ENCODE measurements at regions not wholly inside any gene's neighbourhood (a gene's known extent, or its start where the extent isn't known, plus 50 kb on each side); places are given as distances from the start of the nearest gene placed in this dataset.

DNA sequence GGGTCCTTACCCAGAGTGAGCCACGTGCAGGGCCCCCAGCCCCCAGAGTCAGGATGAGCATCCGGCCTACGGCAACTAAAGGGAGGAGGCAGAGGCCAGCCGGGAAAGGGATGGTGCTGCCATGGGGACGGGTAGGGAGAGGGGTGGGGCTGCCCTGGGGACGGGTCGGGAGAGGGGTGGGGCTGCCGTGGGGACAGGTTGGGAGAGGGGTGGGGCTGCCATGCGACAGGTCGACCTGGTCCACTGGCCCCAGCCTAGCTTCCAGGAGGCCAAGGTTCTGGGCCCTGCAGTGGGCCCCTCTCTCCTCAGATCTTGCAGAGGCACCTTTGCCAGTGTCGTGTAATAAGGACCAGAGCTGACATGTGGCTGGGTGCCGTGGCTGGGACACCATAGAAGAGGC lies 187.7 kb downstream of the BRD1 start:
- DNase-seq (ENCODE audit: insufficient read length, low spot score) (no peak), FAIRE-seq (no peak)
- no peak for TF ChIP-seq PAX5 (IDR thresholded peaks at IDR 0.05; ENCODE audit: insufficient read depth, low read length, severe bottlenecking)
- no peak for TF ChIP-seq TAF1 (IDR thresholded peaks at IDR 0.05; ENCODE audit: low read depth, low read length)
- TF ChIP-seq POLR2A (IDR thresholded peaks at IDR 0.05; ENCODE audit: low read depth, low read length), result no peak
- TF ChIP-seq SPI1 (IDR thresholded peaks at IDR 0.05; ENCODE audit: low read depth, low read length), result no peak
- TF ChIP-seq POU2F2 (IDR thresholded peaks at IDR 0.05; ENCODE audit: low read depth, low read length), result no peak
- no peak for TF ChIP-seq POLR2AphosphoS5 (IDR thresholded peaks at IDR 0.05; ENCODE audit: low read depth, low read length)

DNA sequence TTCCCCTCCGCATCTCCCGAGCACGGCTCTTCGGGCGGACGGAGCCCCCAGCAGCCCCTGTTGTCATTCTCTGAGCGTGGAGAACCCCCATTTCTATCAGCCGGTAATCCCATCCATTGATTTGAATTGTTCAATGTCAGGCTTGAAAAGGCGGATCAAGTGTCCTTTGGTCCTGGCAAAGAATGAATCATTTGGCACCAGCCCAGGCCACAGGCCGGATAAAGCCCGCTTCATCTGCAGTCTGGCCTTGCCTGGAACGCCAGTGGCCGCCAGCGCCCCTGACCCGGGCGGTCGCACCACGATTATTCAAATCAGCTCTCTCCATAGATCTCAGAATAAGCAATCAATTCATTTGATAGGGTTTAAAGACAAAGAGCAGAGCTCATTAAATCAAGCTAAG lies 188.9 kb downstream of the BRD1 start:
- no peak for TF ChIP-seq SPI1 (IDR thresholded peaks at IDR 0.05; ENCODE audit: low read depth, low read length)
- TF ChIP-seq POLR2AphosphoS5 (IDR thresholded peaks at IDR 0.05; ENCODE audit: low read depth, low read length), result no peak
- TF ChIP-seq POLR2A (IDR thresholded peaks at IDR 0.05; ENCODE audit: low read depth, low read length), result no peak
- no peak for TF ChIP-seq PAX5 (IDR thresholded peaks at IDR 0.05; ENCODE audit: insufficient read depth, low read length, severe bottlenecking)
- no peak for TF ChIP-seq TAF1 (IDR thresholded peaks at IDR 0.05; ENCODE audit: low read depth, low read length)
- TF ChIP-seq POU2F2 (IDR thresholded peaks at IDR 0.05; ENCODE audit: low read depth, low read length), result no peak
- DNase-seq (ENCODE audit: insufficient read length, low spot score) (no peak), FAIRE-seq (no peak)

DNA sequence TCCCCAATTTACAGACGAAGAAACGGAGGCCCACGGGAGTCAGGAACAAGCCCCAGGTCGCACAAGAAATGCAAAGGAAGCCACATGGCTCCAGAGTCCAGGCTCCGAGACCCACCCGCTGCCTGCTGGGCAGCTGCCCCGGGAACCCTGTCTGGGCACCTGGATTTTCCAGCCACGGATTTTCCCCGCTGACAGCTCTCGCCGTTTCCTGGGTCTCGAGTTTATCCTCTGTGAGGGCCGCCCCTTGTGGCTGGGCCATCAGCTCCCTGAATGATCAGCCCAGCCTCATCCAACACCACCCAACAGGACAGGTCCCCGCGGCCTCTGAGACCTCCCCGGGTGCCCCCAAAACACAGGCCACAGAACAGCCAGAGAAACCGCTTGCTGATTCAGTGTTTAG lies 189.7 kb downstream of the BRD1 start:
- DNase-seq (ENCODE audit: insufficient read length, low spot score) (no peak), FAIRE-seq (no peak)
- TF ChIP-seq PAX5 (IDR thresholded peaks at IDR 0.05; ENCODE audit: insufficient read depth, low read length, severe bottlenecking), result no peak
- TF ChIP-seq POU2F2 (IDR thresholded peaks at IDR 0.05; ENCODE audit: low read depth, low read length), result no peak

DNA sequence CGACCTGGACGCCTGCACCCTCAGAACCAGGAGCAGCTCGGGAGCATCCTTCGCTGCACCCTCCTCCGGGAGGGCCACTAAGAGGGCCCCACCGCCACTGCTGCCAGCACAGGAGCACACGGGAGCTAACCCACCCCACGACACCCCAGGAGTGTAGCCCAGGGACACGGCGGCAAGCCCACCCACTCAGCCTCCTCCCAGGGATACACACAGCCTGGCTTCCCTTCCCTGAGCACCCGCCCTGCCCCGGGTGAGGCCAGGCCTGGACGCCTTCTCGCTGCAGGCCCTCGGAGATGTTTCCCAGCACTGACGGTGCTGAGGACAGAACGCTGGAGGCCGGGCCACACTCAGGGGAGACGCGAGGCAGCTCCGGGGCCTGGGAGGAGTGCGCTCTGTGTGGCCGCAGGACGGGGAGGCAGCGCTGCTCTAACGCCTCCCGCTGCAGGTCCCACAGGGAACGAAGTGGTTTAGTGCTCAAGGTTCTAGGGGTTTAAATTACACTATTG lies 190.4 kb downstream of the BRD1 start:
- TF ChIP-seq POLR2AphosphoS5 (IDR thresholded peaks at IDR 0.05; ENCODE audit: low read depth, low read length), result no peak
- FAIRE-seq (no peak), DNase-seq (ENCODE audit: insufficient read length, low spot score) (no peak)

DNA sequence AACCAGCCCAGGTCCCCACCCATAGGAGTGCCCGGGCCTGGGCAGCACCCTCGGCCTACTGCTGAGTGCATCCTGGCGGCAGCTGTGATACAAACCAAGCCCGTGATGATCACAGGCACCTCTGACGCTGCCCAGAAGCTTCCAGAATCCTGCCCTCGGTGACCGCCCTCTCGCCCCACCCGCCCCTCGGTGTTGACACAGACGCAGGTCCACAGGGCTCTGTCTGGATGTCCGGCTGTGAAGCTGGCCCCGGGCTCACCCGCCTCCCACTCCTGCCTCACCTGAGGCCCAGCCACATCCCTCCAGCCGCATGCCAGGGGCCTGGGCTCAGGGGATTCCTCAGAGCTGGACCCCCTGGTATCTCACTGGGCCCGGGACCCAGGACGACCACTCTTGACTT lies 191.0 kb downstream of the BRD1 start:
- TF ChIP-seq POLR2A (IDR thresholded peaks at IDR 0.05; ENCODE audit: low read depth, low read length) (no peak), POU2F2 (IDR thresholded peaks at IDR 0.05; ENCODE audit: low read depth, low read length) (no peak), SPI1 (IDR thresholded peaks at IDR 0.05; ENCODE audit: low read depth, low read length) (no peak), TAF1 (IDR thresholded peaks at IDR 0.05; ENCODE audit: low read depth, low read length) (no peak), PAX5 (IDR thresholded peaks at IDR 0.05; ENCODE audit: insufficient read depth, low read length, severe bottlenecking) (no peak), POLR2AphosphoS5 (IDR thresholded peaks at IDR 0.05; ENCODE audit: low read depth, low read length) (no peak)
- no peak for FAIRE-seq
- DNase-seq (ENCODE audit: insufficient read length, low spot score), result no peak

DNA sequence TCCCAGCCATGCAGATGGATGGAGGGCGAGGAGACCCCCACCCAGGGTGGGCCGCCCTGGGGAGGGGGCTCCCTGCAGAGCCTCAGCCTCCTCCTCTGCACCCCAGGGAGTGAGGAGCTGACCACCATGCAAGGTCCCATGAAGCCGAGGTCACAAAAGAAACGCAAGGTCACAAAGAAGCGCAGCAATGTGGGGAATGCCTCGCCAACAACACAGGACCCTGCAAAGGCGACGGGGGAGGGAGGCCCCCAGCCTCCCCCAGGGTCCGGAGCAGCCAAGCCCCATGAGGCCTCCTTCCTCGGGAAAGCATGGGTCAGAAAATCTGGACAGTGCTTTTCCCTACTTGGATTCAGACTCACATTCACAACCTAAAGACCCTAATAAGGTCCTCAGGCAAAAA lies 191.5 kb downstream of the BRD1 start:
- FAIRE-seq (no peak), DNase-seq (ENCODE audit: insufficient read length, low spot score) (no peak)
- no peak for TF ChIP-seq SPI1 (IDR thresholded peaks at IDR 0.05; ENCODE audit: low read depth, low read length)
- TF ChIP-seq POLR2A (IDR thresholded peaks at IDR 0.05; ENCODE audit: low read depth, low read length), result no peak
- TF ChIP-seq POLR2AphosphoS5 (IDR thresholded peaks at IDR 0.05; ENCODE audit: low read depth, low read length), result no peak
- no peak for TF ChIP-seq POU2F2 (IDR thresholded peaks at IDR 0.05; ENCODE audit: low read depth, low read length)
- no peak for TF ChIP-seq TAF1 (IDR thresholded peaks at IDR 0.05; ENCODE audit: low read depth, low read length)
- no peak for TF ChIP-seq PAX5 (IDR thresholded peaks at IDR 0.05; ENCODE audit: insufficient read depth, low read length, severe bottlenecking)

DNA sequence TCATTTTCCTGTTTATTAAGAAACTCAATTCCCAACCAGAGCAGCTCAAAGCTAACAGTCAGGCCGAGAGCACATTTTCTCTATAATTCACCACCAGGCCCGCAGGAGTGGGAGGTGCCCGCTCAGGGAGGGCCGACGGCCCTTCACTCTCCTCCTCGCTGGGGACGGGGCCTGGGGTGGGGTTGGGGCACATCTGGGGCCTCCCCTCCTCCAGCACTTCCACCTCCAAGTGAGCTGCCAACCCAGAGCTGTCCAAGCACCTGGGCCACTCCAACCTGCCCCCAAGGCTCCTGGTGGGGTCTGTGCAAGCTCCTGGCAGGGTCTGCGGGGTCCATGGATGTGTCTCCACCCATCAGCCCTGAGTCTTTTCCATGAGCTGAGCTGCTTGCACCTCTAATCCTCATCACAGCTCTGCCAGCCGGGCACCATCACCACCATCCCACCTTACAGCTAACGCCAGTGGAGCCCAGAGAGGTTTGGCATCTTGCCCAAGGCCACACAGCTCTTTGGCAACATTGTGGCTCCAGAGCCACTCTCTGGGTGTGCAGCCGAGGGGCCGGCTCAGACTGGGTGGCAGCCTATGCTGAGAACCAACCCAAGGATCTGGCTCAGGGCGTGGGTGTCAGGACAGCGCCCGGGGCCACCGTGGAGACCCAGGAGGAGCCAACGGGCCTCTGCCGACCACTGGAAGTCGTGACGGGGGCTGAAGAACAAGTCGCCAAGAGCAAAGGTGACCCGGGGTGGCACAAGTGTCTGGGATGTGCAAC lies 193.5 kb downstream of the BRD1 start:
- no peak for TF ChIP-seq POLR2AphosphoS5 (IDR thresholded peaks at IDR 0.05; ENCODE audit: low read depth, low read length)
- TF ChIP-seq PAX5 (IDR thresholded peaks at IDR 0.05; ENCODE audit: insufficient read depth, low read length, severe bottlenecking), result no peak
- no peak for TF ChIP-seq TAF1 (IDR thresholded peaks at IDR 0.05; ENCODE audit: low read depth, low read length)
- TF ChIP-seq SPI1 (IDR thresholded peaks at IDR 0.05; ENCODE audit: low read depth, low read length), result no peak
- TF ChIP-seq POLR2A (IDR thresholded peaks at IDR 0.05; ENCODE audit: low read depth, low read length), result no peak
- no peak for TF ChIP-seq POU2F2 (IDR thresholded peaks at IDR 0.05; ENCODE audit: low read depth, low read length)
- no peak for DNase-seq (ENCODE audit: insufficient read length, low spot score)

DNA sequence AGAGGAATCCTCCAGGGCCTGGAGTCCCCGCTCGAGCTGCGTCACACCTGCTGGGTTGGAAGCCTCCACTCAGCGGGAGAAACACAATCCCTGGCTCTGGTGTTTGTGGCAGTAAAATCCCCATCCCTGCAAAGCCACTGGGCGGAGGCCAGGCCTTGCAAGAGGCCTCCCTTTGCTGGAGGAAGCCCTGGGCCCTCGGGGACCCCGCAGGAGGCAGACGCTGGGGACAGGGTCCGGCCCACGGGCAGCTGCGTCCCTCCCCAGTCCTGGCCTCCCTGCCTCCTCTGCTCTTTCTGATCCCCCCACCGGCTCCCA lies 194.7 kb downstream of the BRD1 start:
- no peak for DNase-seq (ENCODE audit: insufficient read length, low spot score)
- TF ChIP-seq POLR2A (IDR thresholded peaks at IDR 0.05; ENCODE audit: low read depth, low read length), result no peak
- FAIRE-seq, result no peak

More for the DNA sequence above, 193.5 kb downstream of the BRD1 start:
- FAIRE-seq, result no peak

DNA sequence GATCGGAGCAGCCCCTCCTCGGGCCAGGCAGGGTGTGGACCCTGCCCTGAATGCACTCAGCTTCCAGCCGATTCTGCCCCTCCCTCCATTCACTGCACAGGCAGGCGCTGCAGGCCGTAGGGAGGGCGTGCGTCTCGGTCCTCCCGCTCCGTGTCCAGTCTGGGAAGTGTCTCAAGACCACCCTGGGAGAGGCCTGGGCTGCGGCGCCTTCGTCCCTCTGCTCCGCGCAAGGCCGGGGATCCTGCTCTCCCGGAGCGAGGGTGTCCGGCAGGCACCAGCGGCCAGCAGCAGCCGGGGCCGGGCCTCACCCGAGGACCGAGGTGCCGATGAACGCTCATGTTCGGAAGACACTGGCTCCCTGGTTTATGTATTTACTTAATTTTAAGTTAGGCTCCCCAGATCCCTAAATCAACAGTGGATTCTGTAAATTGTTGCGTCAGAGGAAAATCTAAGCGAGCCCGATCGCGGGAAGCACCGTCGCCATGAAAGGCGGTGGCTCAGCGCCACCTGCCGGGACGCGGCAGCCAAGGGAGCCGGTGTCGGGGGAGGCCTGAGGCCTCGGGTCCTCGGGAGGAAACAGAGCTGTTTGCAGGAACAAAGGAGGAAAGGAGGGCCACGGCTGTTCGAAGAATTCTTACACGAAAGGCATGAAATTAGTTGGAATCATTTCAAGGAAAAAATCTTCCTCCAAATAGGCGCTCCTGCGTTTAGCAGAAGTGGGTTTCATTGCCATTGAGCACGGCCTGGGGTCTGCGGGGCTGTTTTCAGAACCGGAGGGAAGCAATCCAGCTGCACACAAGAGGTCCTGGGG lies 195.3 kb downstream of the BRD1 start:
- FAIRE-seq (no peak), DNase-seq (ENCODE audit: insufficient read length, low spot score) (no peak)
- TF ChIP-seq POLR2AphosphoS5 (IDR thresholded peaks at IDR 0.05; ENCODE audit: low read depth, low read length) (no peak), SPI1 (IDR thresholded peaks at IDR 0.05; ENCODE audit: low read depth, low read length) (no peak), TAF1 (IDR thresholded peaks at IDR 0.05; ENCODE audit: low read depth, low read length) (no peak), POU2F2 (IDR thresholded peaks at IDR 0.05; ENCODE audit: low read depth, low read length) (no peak), PAX5 (IDR thresholded peaks at IDR 0.05; ENCODE audit: insufficient read depth, low read length, severe bottlenecking) (no peak), POLR2A (IDR thresholded peaks at IDR 0.05; ENCODE audit: low read depth, low read length) (no peak)

DNA sequence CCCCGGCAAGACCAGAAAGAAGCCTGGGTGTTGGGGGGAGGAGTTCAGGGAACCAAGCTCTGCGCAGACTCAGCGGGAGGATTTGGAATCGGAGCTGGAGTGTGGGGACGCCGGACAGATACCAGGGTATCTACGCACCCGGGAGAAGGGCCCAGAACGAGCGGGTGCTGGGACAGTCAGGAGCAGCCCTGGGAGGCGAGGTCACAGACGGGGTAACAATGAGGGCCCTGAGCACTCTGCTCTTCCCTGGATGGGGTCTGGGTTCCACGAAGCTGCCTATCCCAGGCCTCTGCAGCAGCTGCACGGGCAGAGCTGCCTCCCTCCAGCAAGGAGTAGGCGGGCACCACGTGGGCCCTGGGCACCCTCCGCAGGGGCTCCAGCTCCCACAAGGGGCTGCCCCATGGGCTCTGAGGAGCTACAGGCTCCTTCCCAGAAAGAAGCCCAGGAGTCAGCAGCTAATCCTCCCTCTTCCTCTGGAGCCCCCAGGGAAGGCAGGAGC lies 197.2 kb downstream of the BRD1 start:
- DNase-seq (ENCODE audit: insufficient read length, low spot score), result no peak
- TF ChIP-seq POLR2A (IDR thresholded peaks at IDR 0.05; ENCODE audit: low read depth, low read length) (no peak), PAX5 (IDR thresholded peaks at IDR 0.05; ENCODE audit: insufficient read depth, low read length, severe bottlenecking) (no peak), TAF1 (IDR thresholded peaks at IDR 0.05; ENCODE audit: low read depth, low read length) (no peak), POLR2AphosphoS5 (IDR thresholded peaks at IDR 0.05; ENCODE audit: low read depth, low read length) (no peak), POU2F2 (IDR thresholded peaks at IDR 0.05; ENCODE audit: low read depth, low read length) (no peak), SPI1 (IDR thresholded peaks at IDR 0.05; ENCODE audit: low read depth, low read length) (no peak)
- FAIRE-seq, result no peak

All from GM12891 (cell line).